ENCODE measurements at regions not wholly inside any gene's neighbourhood (a gene's known extent, or its start where the extent isn't known, plus 50 kb on each side); places are given as distances from the start of the nearest gene placed in this dataset.

GRCh38 chr18:46344416-46345180, 240.4 kb downstream of the HAUS1 start:
- DNase-seq, result no peak

GRCh38 chr18:46345181-46345465, 240.9 kb downstream of the HAUS1 start:
- DNase-seq, result no peak

- DNase-seq, result no peak
Measured at GRCh38 chr18:46346213-46346612, 242.0 kb downstream of the HAUS1 start.

DNA sequence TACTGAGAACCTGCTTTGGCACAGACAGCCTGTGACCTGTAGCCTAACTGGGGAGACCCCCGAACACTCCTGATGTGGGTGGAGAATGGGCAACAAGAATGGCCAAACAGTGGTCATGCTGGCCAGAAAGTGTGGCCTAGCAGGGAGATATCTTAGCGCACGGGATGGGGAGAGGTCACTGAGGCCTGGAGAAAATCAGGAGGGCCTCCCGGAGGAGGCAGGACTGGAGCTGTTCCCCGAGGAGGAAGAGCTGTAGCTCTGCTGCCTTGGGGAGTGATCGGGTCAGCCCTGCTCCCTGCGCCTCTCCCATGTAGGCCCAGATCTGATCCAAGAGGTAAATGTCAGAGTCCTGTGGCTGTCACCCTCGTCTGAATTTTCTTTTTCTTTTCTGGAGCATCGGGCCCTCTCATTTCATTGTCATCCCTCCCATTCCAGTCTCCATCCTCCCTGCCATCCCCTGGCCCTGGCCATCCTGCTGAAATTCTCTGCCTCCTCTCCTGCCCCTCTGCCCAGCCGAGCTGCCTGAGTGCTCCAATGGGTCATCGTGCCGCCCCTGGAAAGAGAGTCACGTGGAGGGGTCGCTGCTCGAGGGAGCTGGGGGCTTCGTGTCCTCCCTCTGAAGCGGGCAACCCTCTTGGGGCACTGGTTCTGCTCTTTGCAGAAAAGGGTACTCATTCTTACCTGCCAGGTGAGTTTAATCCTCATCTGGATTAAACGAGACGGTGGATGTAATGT, 242.9 kb downstream of the HAUS1 start:
- no peak for DNase-seq

DNA sequence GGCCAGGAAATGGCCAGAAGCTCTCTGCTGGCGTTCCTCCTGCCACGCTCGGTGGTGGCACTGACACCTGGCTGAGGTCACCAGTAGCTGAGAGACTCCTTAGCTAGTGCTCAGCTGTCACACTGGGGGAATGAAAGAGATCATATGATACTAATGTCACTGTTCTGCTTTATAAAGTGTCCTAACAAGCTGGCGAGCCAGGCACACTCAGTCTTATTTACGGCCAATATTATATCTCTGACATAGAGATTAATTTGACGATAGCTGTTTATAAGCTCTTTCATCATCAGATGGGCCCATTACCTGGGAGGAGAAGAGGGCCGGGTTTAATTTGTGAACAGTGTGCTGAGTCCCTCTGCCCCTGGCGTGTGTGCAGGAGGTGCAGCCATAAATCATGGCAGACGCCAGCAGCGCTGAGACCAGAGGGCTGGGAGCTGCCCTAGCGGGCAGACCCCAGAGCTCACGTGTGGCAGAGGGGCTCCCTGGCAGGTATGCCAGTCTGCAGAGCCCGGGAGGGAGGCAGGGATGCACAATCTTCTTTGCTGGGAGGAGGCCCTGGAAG, 246.5 kb downstream of the HAUS1 start:
- no peak for DNase-seq

GRCh38 chr18:46352520-46353250, 248.5 kb downstream of the HAUS1 start:
- DNase-seq, result no peak

GRCh38 chr18:46353460-46353859, 249.3 kb downstream of the HAUS1 start:
- no peak for DNase-seq

DNA sequence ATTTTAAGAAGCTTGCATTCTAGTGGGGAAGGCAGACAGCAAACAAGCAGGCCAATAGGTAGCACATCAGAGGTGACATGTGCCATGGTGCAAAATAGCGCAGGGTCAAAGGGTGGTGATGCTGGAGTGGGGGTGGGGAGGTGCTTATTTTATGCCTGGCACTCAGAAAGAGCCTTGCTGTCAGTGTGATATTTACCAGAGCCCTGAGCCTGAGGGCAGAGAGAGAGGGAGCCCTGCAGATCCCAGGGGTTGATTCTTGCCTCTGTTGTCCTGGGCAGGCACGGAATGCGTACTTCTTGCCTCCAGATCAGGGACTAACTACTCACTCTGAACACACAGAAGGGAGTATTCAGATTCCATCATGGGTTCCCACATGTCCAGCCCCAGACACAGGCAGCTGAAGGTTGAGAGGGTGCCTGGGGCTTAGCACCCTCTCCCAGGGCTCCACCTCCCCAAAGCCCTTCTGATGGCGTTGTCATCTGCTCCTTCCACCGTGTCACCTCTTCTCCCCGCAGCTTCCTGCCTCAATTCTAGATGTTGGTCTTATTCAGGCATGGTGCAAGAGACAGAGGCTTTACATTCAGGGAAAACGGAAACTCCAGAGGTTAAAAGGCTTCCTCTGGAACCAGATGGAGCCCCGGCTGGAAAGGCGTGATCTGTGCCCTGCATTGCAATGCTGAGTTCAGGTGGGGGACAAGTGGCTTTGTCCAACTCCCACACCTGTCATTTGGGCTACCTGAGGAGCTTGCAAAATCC, 252.3 kb downstream of the HAUS1 start:
- no peak for DNase-seq

DNA sequence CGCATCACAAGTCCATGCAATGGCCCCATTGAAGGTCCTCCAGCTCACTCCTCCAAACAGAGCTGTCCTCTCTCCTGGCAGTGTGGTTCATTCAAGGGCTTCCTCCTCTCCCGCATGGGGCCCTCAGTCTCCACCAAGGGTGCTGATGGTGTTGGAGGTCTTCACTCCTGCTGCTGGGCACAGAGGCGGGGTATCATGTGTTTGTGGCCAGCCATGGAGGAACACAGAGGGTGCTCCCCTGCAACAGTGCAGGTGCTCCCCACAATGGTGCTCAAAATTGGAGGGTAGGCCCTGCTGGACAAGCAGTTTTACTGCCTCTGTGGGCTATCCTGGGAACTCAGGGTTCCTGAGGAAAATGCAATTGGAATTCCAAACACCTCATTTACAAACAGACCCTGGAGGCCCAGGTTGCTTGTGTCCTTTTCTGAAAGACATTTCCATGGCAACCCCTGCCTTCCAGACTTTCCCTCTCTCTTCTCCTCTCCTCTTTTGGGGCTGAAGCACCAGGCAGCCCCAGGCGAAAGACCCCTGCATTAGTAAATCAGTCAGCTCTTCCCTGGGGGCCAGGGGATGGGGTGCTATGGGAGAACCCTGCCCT, 256.0 kb downstream of the HAUS1 start:
- no peak for DNase-seq

DNA sequence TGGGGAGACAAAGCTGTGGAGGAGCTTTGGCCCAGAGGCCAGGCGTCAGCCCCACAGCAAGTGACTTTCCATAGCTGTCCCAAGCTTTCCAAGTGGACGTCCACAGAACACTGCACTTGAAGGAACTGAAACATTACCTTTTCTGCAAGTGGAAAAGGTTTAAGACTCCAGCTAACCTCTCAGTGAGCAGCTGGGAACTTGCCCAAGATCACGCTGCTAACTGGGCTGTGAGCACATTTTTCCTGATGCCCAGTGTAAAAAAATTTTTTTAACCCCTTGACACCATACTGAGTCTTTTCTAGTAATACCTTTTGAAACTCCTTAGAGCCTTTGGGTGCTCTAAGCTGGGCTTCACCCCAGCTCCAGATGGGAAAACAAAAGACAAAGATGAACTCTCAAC, 256.7 kb downstream of the HAUS1 start:
- DNase-seq, result no peak

DNA sequence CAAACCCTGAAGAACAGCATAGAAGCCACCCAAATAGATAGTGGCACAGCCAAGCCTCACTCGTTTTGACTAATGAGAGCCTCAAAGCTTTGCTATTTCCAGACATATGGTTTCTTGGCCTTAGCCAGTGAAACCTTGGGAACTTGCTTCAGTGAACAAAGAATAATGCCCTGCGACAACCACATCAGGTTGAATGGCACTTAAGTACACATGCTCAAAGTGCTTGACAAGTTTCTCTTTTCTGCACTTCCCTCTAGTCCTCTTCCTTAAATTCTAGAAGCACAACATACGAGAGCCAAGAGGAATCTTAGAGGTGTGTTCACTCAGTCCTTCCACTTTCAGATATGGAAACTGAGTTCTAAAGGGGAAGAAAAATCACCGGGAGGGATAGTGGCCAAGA, 258.3 kb downstream of the HAUS1 start:
- no peak for DNase-seq

DNA sequence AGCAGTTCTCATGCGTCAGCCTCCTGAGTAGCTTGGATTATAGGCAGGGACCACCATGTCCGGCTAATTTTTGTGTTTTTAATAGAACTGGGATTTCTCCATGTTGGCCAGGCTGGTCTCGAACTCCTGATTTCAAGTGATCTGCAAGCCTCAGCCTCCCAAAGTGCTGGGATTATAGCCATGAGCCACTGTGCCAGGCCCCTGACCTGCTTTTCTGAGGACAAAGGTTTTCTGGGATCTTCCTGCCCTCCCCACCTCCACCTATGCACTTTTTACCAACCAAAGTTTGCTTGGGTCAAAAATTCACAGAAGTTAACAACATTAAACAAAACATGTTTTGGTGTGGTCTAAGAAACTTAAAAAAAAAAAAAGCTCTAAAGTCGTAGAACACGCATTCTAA, 259.9 kb downstream of the HAUS1 start:
- DNase-seq, result no peak

- no peak for DNase-seq
Measured at GRCh38 chr18:46366201-46366600, 262.0 kb downstream of the HAUS1 start.

GRCh38 chr18:46366751-46367376, 262.7 kb downstream of the HAUS1 start:
- no peak for DNase-seq

DNA sequence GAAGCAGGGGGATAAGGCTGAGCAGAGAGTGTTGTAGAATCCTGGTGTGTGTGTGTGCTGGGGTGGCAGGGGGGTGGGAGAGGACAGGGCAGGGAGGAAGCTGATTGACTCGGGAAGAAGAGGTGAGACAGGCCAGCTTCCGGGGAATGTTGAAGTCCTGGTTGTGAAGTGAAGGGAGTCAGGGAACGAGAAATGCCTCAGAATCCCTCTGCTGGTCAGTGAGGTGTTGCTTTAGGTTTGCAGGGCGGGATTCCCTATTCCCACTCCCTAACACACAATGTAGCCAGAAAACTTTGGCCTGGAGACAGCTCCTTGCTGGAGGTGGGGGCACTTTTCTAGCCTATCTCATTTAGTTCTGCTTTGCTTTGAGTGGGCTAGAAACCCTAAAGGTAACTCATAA, 265.1 kb downstream of the HAUS1 start:
- no peak for DNase-seq

DNA sequence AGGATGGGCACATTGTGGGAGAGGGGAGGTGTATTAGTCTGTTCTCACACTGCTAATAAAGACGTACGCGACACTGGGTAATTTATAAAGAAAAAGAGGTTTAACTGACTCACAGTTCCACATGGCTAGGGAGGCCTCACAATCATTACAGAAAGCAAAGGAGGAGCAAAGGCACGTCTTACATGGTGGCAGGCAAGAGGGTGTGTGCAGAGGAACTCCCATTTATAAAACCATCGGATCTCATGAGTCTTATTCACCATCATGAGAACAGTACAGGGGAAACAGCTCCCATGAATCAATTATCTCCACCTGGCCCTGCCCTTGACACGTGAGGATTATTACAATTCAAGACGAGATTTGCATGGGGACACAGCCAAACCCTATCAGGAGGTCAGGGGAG, 266.7 kb downstream of the HAUS1 start:
- DNase-seq, result no peak

GRCh38 chr18:46372670-46373069, 268.5 kb downstream of the HAUS1 start:
- DNase-seq, result no peak

DNA sequence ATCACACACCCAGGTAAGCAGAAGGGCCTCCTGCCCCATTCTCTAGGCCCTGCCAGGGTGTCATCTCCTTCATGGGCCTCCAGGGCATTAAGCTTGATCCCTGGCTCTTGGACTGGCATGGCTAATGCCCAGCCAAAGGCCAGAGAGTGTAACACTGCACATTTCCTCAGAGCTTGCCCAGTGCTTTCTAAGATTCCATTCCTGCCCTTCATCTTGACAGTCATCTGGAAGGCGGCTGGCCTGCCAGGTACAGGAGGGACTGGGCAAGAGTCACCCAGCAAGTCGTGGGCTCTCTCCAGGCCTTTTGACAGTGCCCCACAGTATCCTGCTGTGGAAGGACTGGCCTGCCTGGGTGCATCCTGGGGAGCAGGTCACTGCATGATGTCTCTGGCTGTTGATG, 268.9 kb downstream of the HAUS1 start:
- no peak for DNase-seq

- no peak for DNase-seq
Measured at GRCh38 chr18:46373791-46374190, 269.6 kb downstream of the HAUS1 start.

GRCh38 chr18:46374850-46375249, 270.7 kb downstream of the HAUS1 start:
- DNase-seq, result no peak

- DNase-seq, result no peak
Measured at GRCh38 chr18:46377557-46377956, 273.4 kb downstream of the HAUS1 start.
